ENCODE measurements at regions not wholly inside any gene's neighbourhood (a gene's known extent, or its start where the extent isn't known, plus 50 kb on each side); places are given as distances from the start of the nearest gene placed in this dataset.

DNA sequence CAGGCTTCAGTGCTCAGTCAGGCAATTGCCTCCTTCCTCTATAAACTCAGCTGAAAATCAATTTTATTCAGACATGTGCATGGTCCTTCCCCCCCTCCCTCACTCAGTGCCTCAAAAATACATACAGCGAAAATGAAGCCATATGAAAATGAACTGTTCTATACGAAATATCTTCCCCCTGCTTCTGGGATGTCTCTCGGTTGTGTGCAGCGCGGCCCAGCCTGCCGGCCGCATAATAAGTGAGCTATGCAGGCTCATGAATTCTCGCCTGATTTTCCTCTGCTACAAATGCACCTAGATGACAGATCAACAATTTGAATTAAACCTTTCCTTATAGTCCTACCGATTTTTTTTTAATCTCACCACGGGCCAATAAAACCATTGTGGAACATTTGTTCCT lies 252.9 kb downstream of the CRLF2 start:
- ATAC-seq (no peak), FAIRE-seq (no peak), DNase-seq (ENCODE audit: extremely low read depth in 1 of 4, low spot score in 3 of 4) (no peak)
- no TSS peak for BruUV-seq (replicated peaks)
- TF ChIP-seq HIVEP1 (CRISPR knock-in tag; IDR thresholded peaks at IDR 0.05) (no peak), ZNF445 (CRISPR knock-in tag; IDR thresholded peaks at IDR 0.05; ENCODE audit: low read depth) (no peak), EGR1 (conservative IDR thresholded peaks at IDR 0.05) (no peak), SRSF7 (optimal IDR thresholded peaks at IDR 0.05; ENCODE audit: low read depth, low read length) (no peak), RAD21 (CRISPR knock-in tag; conservative IDR thresholded peaks at IDR 0.05 in 1 of 2, IDR thresholded peaks at IDR 0.05 in 1 of 2) (no peak), SMARCA5 (IDR thresholded peaks at IDR 0.05) (no peak), IRF1 (CRISPR knock-in tag; IDR thresholded peaks at IDR 0.05; ENCODE audit: borderline replicate concordance) (no peak), NFXL1 (CRISPR knock-in tag; IDR thresholded peaks at IDR 0.05) (no peak), XRCC3 (IDR thresholded peaks at IDR 0.05) (no peak), STAT5A (IDR thresholded peaks at IDR 0.05; ENCODE audit: borderline replicate concordance, low read length) (no peak), IFI16 (CRISPR knock-in tag; IDR thresholded peaks at IDR 0.05) (no peak), KDM5B (IDR thresholded peaks at IDR 0.05; ENCODE audit: insufficient replicate concordance, low read depth, low read length) (no peak), ZBTB17 (CRISPR knock-in tag; IDR thresholded peaks at IDR 0.05) (no peak), BACH1 (tag; IDR thresholded peaks at IDR 0.05) (no peak), GABPB1 (CRISPR knock-in tag; IDR thresholded peaks at IDR 0.05) (no peak)
- TF ChIP-seq, protein P1, sequence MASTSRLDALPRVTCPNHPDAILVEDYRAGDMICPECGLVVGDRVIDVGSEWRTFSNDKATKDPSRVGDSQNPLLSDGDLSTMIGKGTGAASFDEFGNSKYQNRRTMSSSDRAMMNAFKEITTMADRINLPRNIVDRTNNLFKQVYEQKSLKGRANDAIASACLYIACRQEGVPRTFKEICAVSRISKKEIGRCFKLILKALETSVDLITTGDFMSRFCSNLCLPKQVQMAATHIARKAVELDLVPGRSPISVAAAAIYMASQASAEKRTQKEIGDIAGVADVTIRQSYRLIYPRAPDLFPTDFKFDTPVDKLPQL (IDR thresholded peaks at IDR 0.05; ENCODE audit: extremely low read depth, insufficient read length) = no peak
- TF ChIP-seq, protein P2, sequence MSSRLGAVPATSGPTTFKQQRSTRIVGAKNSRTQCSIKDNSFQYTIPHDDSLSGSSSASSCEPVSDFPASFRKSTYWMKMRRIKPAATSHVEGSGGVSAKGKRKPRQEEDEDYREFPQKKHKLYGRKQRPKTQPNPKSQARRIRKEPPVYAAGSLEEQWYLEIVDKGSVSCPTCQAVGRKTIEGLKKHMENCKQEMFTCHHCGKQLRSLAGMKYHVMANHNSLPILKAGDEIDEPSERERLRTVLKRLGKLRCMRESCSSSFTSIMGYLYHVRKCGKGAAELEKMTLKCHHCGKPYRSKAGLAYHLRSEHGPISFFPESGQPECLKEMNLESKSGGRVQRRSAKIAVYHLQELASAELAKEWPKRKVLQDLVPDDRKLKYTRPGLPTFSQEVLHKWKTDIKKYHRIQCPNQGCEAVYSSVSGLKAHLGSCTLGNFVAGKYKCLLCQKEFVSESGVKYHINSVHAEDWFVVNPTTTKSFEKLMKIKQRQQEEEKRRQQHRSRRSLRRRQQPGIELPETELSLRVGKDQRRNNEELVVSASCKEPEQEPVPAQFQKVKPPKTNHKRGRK (tag; IDR thresholded peaks at IDR 0.05) = no peak
- H3K9me3 ChIP-seq (replicated peaks; ENCODE audit: control insufficient read depth, insufficient read depth, low read depth, low read length) = no peaks in the 10 kb centered on the region
- no peak overlapping the region for H3K27ac ChIP-seq (ENCODE audit: extremely low read depth, low read depth, low read length)
- no peak overlapping the region for H3K4me2 ChIP-seq (ENCODE audit: insufficient read depth, low read length)
- H3K9ac ChIP-seq (ENCODE audit: insufficient read depth in 1 of 2, low read depth in 2 of 2, low read length in 2 of 2) = no peak overlapping the region
- H3K4me1 ChIP-seq (replicated peaks in 1 of 2; ENCODE audit: control insufficient read depth in 2 of 2, insufficient read depth in 2 of 2, low read length in 2 of 2) = no peaks in the 10 kb centered on the region
- CTCF ChIA-PET (ENCODE audit: low intra/inter-chr PET ratio) = no interaction called here
- no peak overlapping the region for H3K4me3 ChIP-seq
- no peaks in the 10 kb centered on the region for H3K79me2 ChIP-seq (ENCODE audit: control insufficient read depth, insufficient read depth, low read length)
- no peak overlapping the region for H2AFZ ChIP-seq (ENCODE audit: low read depth, low read length)
- no peaks in the 10 kb centered on the region; a peak in 2 of 5 replicates for H3K27me3 ChIP-seq (ENCODE audit: control insufficient read depth in 2 of 2, insufficient read depth in 2 of 2, low read length in 2 of 2)
- in situ Hi-C loops (cut with MboI) = no loop called here
- H4K20me1 ChIP-seq (replicated peaks; ENCODE audit: control insufficient read depth, insufficient read depth, low read length) = no peaks in the 10 kb centered on the region
- H3K9me1 ChIP-seq (ENCODE audit: control insufficient read depth, insufficient read depth, low read length) = no peaks in the 10 kb centered on the region
- no peaks in the 10 kb centered on the region for H3K36me3 ChIP-seq (ENCODE audit: control insufficient read depth, insufficient read depth, low read length)
- WGBS (ENCODE audit: insufficient coverage, low coverage, missing lambda C conversion rate) = 3% methylated on average over 8 of the region's 10 CpGs
- POLR2A ChIA-PET = no interaction called here
- intact Hi-C loops (cut with micrococcal nuclease) = no loop called here
